DND-41 (cell line): ENCODE measurements at regions not wholly inside any gene's neighbourhood (a gene's known extent, or its start where the extent isn't known, plus 50 kb on each side); places are given as distances from the start of the nearest gene placed in this dataset.

ENCODE experiments used
- CTCF ChIP-seq: IDR thresholded peaks from 2 replicates; pipeline ENCODE4 v1.5.1; 2012; ENCODE audit warnings: borderline replicate concordance, low read length, moderate library complexity, mild to moderate bottlenecking; ENCODE audit not compliant: poor library complexity, severe bottlenecking; ENCODE audit errors: extremely low read depth
- EZH2 ChIP-seq: IDR thresholded peaks from 3 replicates; pipeline ENCODE4 v1.6.1; 2012; ENCODE audit warnings: borderline replicate concordance, low read depth, mild to moderate bottlenecking, moderate library complexity, low read length, inconsistent platforms; ENCODE audit not compliant: severe bottlenecking

GRCh38 chr11:79686703-79687419, 246.0 kb upstream of the TENM4 start:
- no peak for TF ChIP-seq CTCF
- TF ChIP-seq EZH2, result no peak
